NCI-H524 treated with DMSO at 0.1 percent for 48 hours (cell line): ENCODE measurements at regions not wholly inside any gene's neighbourhood (a gene's known extent, or its start where the extent isn't known, plus 50 kb on each side); places are given as distances from the start of the nearest gene placed in this dataset.

Experiments used
- DNase-seq: peaks from one replicate; lab custom pipeline; 2025; lab: John Stamatoyannopoulos, UW

- DNase-seq: no peak
Measured at GRCh38 chr12:91395628-91396135, 213.1 kb upstream of the DCN start.

- no peak for DNase-seq
Measured at GRCh38 chr12:91394903-91395302, 212.3 kb upstream of the DCN start.

- DNase-seq: no peak
Measured at GRCh38 chr12:91388573-91388972, 206.0 kb upstream of the DCN start.

DNA sequence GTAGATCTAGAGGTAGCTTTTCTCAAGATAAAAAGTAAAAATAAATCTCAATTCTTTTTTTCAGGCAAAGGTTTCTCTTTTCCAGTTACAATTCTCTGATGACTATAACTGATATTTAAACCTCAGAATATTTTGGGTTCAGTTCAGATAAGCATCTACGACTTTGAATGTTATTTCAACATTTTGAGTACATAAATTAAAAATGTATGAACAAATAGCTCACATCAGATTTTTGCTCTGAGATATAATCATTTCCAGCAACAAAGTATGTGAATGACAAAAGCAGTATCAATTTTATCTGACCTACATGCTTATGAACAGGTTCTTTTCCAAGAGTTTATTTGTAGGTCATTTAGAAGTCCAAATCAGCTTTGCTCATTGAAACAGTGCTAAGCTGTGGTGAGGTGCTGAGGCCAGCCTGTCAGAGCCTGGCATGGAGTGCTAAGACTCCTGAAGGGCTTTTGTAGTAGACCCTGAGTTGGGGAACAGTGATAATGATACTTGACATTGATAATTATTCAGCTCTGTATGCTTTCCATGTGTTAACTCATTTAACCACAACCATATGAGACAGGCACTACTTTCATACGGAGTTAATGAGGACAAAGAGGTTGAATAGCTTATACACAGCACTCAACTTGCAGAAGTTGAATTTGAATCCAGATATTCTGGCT is 205.0 kb upstream of the DCN start:
- DNase-seq: peak; percentile 23

DNA sequence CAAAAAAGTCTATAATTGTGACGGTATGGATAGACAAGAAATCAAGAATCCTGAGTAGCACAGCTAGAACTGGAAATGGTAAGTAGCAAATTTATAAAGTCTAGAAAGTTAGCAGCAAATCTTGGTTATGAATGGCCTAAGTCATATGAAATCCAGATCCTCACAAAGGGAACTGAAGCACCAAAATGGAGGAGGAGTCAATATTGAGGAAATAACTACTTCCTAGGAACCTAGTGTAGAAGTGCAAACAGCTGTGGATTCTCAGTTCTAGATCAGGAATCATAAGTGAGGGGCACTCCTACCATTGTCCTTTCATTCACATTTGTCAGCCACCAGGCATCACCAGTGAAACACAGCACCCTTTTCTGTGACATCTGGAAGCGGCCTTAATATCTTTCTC is 202.2 kb upstream of the DCN start:
- no peak for DNase-seq

DNA sequence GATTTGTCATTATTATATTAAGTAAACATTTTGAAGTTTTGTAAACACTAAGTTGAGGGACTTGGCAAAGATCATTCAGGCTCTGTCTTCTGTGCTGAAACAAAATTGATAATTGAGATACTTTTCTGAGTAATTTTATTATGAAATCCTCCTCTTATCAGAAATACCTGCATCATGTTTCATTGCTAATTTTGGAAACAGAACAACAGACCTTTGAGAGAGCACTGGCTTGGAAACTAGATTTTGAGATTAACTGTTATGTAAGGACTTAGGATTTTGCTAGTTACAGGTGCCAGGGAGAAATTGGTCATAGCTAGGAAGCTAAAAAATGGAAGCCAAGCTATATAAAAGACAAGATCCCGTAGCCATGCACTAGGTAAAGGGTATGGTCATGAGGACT is 201.7 kb upstream of the DCN start:
- no peak for DNase-seq

DNA sequence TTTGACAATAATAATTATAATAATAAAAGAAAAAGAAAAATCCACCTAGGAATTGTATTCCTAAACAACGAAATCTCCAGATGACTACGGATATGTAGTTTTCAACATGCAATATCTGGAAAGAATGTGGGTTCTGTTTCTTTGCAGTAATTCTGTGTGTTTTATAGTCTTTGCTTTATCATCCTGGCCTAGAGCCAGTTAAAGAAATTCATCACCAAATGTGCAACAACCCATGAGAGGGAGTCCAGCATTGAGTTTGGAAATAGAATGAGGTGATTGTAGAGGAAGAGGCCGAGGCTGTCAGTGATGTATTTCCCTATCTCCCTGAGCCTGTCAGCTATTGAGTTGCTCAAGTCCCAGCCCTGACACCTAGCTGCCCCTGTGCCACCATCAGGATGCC is 200.5 kb upstream of the DCN start:
- no peak for DNase-seq

DNA sequence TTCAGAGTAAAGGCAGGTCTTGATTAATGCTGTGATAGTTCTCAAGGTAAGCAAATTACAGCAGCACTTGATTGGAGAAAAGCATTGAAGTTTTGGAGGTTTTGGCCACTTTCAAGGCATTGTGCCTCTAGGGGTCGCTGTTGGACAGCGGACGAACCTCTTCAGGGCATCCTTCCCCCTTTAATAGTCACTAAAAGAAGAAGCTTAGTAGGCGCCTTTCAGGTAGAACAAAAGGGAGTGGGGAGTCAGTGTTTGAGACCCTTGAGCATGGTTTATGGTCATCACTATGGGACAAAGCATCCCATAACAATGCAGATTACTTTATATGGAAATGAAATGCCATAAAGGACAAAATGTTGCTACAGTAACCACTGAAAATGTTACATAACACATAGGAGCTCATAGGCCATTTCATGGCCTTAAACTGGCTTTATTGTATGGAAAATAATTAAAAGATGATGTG is 199.5 kb upstream of the DCN start:
- peak; percentile 70 for DNase-seq

DNA sequence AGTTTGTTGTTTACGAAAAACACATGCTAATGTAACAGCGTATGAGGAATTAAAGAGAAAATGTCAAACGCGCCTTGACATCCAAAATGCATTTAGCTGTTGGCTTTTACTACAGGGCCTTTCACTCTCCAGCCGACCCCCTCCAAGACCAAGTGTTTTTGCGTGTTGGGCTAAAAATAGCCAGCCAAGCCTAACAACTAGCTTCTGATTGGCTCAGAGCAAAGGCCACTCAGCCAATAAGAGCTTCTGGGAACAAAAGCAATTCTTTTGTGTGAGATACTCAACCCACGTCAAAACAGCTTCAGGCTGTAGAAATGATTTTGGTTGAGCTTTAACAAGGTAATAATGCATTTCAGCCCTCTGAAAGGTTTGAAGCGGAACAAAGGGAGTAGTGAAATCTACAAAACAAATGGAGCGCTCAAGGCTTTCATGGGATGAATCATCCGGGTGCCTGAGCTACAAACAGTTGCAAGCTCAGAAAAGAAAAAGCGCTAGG is 198.7 kb upstream of the DCN start:
- peak; percentile 85 for DNase-seq

DNA sequence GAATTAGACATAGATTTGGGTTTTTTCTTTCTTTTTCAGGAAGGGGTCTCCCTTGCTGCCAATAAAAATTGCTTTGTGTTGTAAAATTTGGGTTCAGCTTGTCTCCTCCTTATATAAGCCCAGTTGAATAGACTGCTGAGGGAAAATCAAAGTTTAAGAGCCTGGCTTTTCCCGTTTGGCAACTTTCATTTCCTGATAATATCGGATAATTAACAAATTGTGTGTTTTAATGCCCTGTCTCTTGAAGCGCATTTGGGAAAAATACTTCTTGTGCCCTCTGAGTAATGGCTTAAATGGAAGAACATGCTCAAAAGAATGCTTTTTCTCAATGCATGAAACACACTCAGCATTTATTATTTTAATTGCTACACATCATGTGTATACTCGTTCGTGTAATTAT is 198.0 kb upstream of the DCN start:
- no peak for DNase-seq

DNA sequence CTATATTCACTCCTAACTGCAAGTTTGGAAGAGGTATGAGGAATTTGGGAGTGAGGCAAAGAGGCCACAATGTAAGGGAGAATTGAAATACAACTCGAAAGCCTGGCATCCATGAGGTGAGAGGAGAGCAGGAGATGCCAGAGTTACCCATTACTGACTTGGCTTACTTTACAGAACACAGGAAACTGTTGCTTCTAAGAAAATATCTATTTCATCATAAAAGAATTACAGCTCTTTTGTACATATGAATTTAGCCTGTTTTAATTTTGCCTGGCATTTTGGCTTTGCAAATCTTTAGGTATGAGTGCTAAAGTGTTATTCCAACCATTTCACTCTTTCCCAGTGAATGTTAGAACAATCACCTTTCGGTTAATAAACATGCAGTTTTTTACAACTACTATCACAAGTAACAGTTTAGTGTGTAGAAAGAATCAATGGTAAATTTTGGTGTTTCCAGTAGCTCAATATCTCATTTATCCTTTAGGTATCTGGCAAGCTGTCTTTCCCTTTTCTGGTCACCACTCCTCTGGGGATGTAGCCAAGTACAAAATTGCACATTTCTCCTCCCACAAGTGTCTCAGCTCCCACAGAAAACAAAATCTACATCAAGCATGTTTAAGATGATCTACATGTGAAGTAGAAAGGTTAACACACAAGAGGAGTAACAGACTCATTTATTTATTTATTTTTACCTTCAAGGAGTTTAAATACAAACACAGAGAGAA is 196.6 kb upstream of the DCN start:
- no peak for DNase-seq

DNA sequence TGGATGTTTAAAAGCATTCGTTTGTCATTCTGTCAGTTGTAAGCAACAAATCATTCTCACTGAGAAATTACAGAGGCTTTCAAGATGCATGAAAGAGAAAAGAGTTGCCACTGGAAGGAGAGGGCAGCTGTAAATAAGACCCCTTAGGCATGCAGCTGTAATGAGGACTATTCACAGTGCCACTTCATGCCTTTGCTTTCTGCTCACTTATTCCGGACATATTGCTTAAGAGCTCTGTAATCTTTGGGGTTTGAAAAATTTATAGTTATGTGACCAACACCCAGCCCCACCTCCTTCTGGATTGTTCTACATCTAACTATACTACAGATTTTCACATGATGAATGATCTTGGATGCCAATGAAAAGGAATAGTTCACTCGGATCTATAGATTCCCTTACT is 194.8 kb upstream of the DCN start:
- DNase-seq: no peak

DNA sequence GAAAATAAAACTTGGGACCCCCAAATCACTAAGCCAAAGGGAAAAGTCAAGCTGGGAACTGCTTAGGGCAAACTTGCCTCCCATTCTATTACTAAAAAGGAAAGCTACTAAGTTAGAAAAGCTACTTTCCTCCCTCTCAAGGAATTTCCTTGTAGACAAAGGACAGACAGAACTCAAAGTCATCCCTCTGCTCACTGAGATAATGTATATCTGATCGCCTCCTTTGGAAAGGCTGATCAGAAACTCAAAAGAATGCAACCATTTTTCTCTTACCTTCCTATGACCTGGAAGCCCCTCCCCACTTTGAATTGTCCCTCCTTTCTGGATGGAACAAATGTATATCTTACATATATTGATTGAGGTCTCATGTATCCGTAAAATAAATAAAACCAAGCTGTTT is 190.5 kb upstream of the DCN start:
- DNase-seq: no peak

GRCh38 chr12:91370086-91370868 is 187.7 kb upstream of the DCN start:
- no peak for DNase-seq

- DNase-seq: no peak
Measured at GRCh38 chr12:91368613-91369012, 186.0 kb upstream of the DCN start.

GRCh38 chr12:91367234-91367849 is 184.7 kb upstream of the DCN start:
- DNase-seq: no peak

GRCh38 chr12:91364471-91365184 is 182.0 kb upstream of the DCN start:
- DNase-seq: no peak

DNA sequence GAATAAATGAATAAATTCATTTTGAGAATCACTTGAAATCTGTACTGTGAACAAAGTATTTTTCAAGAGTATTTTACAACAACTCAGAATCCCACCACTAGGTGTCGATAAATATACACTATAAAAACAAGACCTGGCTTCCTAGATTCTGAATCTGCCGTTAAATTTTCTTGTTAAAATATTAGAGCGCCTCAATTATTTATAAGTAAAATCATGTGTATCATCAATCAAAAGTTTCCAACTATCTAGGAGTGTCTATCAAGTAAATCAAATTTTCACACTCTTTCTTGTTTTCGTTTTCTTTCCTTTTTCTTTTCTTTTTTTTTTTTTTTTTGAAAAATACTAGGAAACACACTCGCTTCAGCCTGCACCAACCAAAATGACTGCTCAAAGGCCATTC is 179.2 kb upstream of the DCN start:
- DNase-seq: peak; percentile 10

DNA sequence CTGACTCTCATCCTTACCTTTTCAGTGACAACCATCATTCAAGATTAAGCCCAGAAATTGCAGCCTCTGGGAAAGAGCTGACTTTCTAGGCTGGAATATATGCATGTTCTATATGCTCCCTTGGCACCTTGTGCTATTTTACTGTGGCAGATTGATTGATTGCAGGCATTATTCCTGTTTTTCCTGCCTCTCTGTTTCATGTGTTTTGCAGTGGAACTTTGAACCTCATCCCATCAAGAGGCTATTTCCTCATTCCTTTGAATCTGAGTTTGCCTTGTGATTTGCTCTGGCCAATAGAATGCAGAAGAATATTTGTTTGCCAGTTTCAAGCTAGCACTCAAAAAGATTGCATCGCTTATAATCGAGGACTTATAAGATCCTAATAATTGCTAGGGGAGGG is 174.8 kb upstream of the DCN start:
- no peak for DNase-seq

DNA sequence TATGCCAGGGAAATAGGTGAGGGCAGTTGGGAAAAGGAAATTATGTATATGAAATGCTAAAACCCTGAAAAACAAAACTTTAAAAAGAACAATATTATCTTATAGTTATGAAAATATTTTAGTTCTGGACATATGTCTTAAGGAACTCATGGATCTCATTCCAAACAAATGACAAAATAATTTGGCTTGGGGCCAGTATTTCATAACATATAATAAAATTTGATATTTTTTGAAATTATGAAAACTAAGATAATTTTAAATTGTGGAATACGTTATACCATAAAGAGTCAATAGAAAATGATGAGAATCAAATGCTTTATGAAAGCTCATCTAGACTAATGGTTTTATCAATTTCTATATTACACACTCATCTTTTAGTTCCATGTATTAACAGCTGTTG is 173.8 kb upstream of the DCN start:
- DNase-seq: no peak

DNA sequence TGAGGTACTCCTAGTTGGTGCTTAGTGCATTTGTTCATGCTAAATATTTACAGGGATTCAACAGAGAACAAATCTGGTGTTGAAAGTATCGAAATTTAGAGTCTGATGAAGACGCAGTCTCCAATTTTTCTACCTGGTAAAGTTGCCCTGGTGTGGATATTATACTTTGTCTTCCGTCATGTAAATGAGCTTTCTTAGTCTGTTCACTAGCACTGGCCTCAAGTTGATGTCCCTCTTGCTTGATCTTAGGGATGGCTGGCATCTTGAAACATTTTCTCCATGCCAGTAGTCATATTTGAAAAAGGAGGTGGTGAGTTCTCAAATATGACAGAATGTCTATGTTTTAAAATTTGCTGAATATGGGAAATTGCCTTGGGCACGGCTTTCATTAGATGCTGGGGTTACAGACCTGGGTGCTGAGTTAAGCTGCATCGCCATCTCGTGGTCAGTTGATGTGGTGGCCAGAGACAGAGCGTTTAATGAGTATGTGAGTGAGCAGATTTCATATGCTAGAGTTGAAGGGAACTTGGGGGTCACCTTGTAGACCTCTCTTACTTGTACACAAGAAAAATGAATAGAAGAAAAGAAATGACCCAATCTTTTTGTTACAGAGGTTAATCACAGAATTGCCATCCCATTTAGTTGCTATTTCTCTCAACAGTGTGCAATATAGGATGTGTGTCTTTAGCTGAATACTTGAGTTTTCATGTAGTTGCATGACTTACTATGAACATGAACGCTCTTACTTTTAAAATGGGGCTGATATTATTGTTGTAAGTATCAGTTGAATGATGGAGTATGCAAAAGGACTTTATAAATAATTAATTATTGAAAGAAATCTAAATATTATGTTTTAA is 172.8 kb upstream of the DCN start:
- no peak for DNase-seq
